H1 (cell line): ENCODE measurements at regions not wholly inside any gene's neighbourhood (a gene's known extent, or its start where the extent isn't known, plus 50 kb on each side); places are given as distances from the start of the nearest gene placed in this dataset.

Experiments
- CTCF ChIA-PET: fragments of 300-600 bp; sonication (Branson Sonifier 250); formaldehyde crosslinking; loops from one replicate; lab custom pipeline; 2021; ENCODE audit not compliant: partially characterized antibody; lab: Charles Lee
- POLR2A ChIA-PET: fragments of 300-600 bp; sonication (Branson Sonifier 250); formaldehyde crosslinking; loops from one replicate; lab custom pipeline; 2021; ENCODE audit warnings: inconsistent platforms; ENCODE audit not compliant: partially characterized antibody; lab: Charles Lee
- DNase-seq, 2 experiments: peaks; one replicate each; pipeline versions ENCODE4 v3.0.0 to v3.0.0-alpha.2; 2010 to 2022; ENCODE audit warnings: low spot score in 2 of 2, low read depth in 1 of 2, mixed read lengths in 1 of 2
- FAIRE-seq: peaks from 2 replicates; lab custom pipeline; 2011; peaks lifted over from hg19 to GRCh38; lab: Jason Lieb, UNC
- H2AFZ ChIP-seq: 2 replicates; pipeline ENCODE4 v1.8.1; 2012; ENCODE audit warnings: low read length, inconsistent platforms
- H2AK5ac ChIP-seq: 2 replicates; pipeline ENCODE4 v1.6.1; 2013; ENCODE audit warnings: low read depth, low read length
- H2BK120ac ChIP-seq: replicated peaks from 2 replicates; pipeline ENCODE3; 2013; ENCODE audit warnings: low read depth, low read length, inconsistent platforms
- H2BK12ac ChIP-seq: 2 replicates; pipeline ENCODE4 v1.6.1; 2013; ENCODE audit warnings: low read depth, low read length
- H2BK15ac ChIP-seq: 2 replicates; pipeline ENCODE4 v1.6.1; 2013; ENCODE audit warnings: low read length
- H2BK20ac ChIP-seq: 2 replicates; pipeline ENCODE4 v1.6.1; 2013; ENCODE audit warnings: low read length
- H2BK5ac ChIP-seq: 2 replicates; pipeline ENCODE4 v1.6.1; 2013; ENCODE audit warnings: low read depth, low read length
- H3K14ac ChIP-seq: 2 replicates; pipeline ENCODE4 v1.6.1; 2013; ENCODE audit warnings: inconsistent platforms; ENCODE audit not compliant: insufficient read length
- H3K18ac ChIP-seq: 2 replicates; pipeline ENCODE4 v1.6.1; 2013; ENCODE audit warnings: low read length; ENCODE audit errors: extremely low read depth
- H3K23ac ChIP-seq: 2 replicates; pipeline ENCODE4 v1.6.1; 2013; ENCODE audit warnings: inconsistent platforms; ENCODE audit not compliant: insufficient read length
- H3K23me2 ChIP-seq: 2 replicates; pipeline ENCODE4 v1.6.1; 2013; ENCODE audit warnings: low read depth, low read length
- H3K27ac ChIP-seq: 2 replicates; pipeline ENCODE4 v1.6.1; 2011; ENCODE audit warnings: low read depth, low read length, inconsistent platforms
- H3K27me3 ChIP-seq, 4 experiments: replicated peaks in 1 of 4; 1 replicate in 1 of 4; 2 replicates in 3 of 4; pipeline versions ENCODE4 v1.6.1 to v1.8.1; 2011 to 2013; ENCODE audit warnings: low read length in 3 of 4, mild to moderate bottlenecking in 3 of 4, inconsistent platforms in 2 of 4, mixed read lengths in 2 of 4, moderate library complexity in 1 of 4; ENCODE audit not compliant: control insufficient read depth in 3 of 4, insufficient read depth in 3 of 4; ENCODE audit errors: extremely low read depth in 1 of 4
- H3K36me3 ChIP-seq, 4 experiments: 2 replicates each; pipeline versions ENCODE4 v1.6.1 to v1.8.1; 2011 to 2013; ENCODE audit warnings: mild to moderate bottlenecking in 4 of 4, low read length in 3 of 4, moderate library complexity in 2 of 4, control low read depth in 1 of 4, inconsistent platforms in 1 of 4; ENCODE audit not compliant: insufficient read depth in 4 of 4, control insufficient read depth in 2 of 4
- H3K4ac ChIP-seq: replicated peaks from 2 replicates; pipeline ENCODE3; 2013; ENCODE audit warnings: low read length, low read depth, mixed read lengths, inconsistent platforms; ENCODE audit not compliant: insufficient read length
- H3K4me1 ChIP-seq, 4 experiments: replicated peaks in 1 of 4; 1 replicate in 1 of 4; 2 replicates in 3 of 4; pipeline versions ENCODE4 v1.6.1 to v1.8.1; 2011 to 2013; ENCODE audit warnings: low read length in 3 of 4, inconsistent platforms in 2 of 4, mixed read lengths in 1 of 4; ENCODE audit not compliant: insufficient read depth in 4 of 4, control insufficient read depth in 3 of 4
- H3K4me2 ChIP-seq, 2 experiments: 2 replicates each; pipeline versions ENCODE4 v1.6.1 to v1.8.1; 2011 to 2013; ENCODE audit warnings: low read depth in 2 of 2, low read length in 2 of 2, control low read depth in 1 of 2, inconsistent platforms in 1 of 2, mild to moderate bottlenecking in 1 of 2; ENCODE audit not compliant: insufficient read depth in 1 of 2
- H3K4me3 ChIP-seq, 4 experiments: fragments of 200-600, 300-600 bp in 1 of 4; sonication (generic), shearing (Covaris generic), sonication (Bioruptor Twin) in 1 of 4; 2 replicates each; pipeline versions ENCODE4 v1.5.1 to v1.8.1; 2011 to 2016; ENCODE audit warnings: low read length in 4 of 4, low read depth in 3 of 4, control low read depth in 2 of 4, inconsistent platforms in 2 of 4, mild to moderate bottlenecking in 2 of 4, mixed read lengths in 1 of 4, moderate library complexity in 1 of 4; ENCODE audit not compliant: insufficient read depth in 2 of 4; ENCODE audit errors: extremely low read depth in 1 of 4
- H3K56ac ChIP-seq: replicated peaks from 2 replicates; pipeline ENCODE3; 2013; ENCODE audit warnings: low read depth, mild to moderate bottlenecking, mixed read lengths, low read length, inconsistent platforms; ENCODE audit not compliant: insufficient read length
- H3K79me1 ChIP-seq: 2 replicates; pipeline ENCODE4 v1.6.1; 2013; ENCODE audit warnings: low read depth, low read length, control low read depth
- H3K79me2 ChIP-seq, 2 experiments: 2 replicates each; pipeline versions ENCODE4 v1.6.1 to v1.8.1; 2012 to 2013; ENCODE audit warnings: low read length in 2 of 2, mild to moderate bottlenecking in 2 of 2, inconsistent platforms in 1 of 2; ENCODE audit not compliant: insufficient read depth in 2 of 2, control insufficient read depth in 1 of 2
- H3K9ac ChIP-seq, 4 experiments: replicated peaks in 1 of 4; 1 replicate in 1 of 4; 2 replicates in 3 of 4; pipeline versions ENCODE4 v1.6.1 to v1.8.1; 2011 to 2013; ENCODE audit warnings: low read depth in 3 of 4, low read length in 3 of 4, control low read depth in 2 of 4, mild to moderate bottlenecking in 2 of 4, moderate library complexity in 2 of 4, inconsistent platforms in 1 of 4; ENCODE audit errors: extremely low read depth in 1 of 4
- H3K9me3 ChIP-seq, 2 experiments: 2 replicates each; pipeline versions ENCODE4 v1.6.1 to v1.8.1; 2012 to 2013; ENCODE audit warnings: mild to moderate bottlenecking in 2 of 2, moderate library complexity in 2 of 2, control low read depth in 1 of 2, inconsistent platforms in 1 of 2, low read depth in 1 of 2, low read length in 1 of 2, mixed read lengths in 1 of 2; ENCODE audit not compliant: insufficient read depth in 2 of 2
- H4K20me1 ChIP-seq, 2 experiments: replicated peaks in 1 of 2; 2 replicates each; pipeline versions ENCODE3 to v1.8.1; 2011 to 2013; ENCODE audit warnings: inconsistent platforms in 2 of 2, low read length in 2 of 2, mild to moderate bottlenecking in 1 of 2; ENCODE audit not compliant: insufficient read depth in 2 of 2, control insufficient read depth in 1 of 2
- H4K5ac ChIP-seq: 2 replicates; pipeline ENCODE4 v1.6.1; 2013; ENCODE audit warnings: low read length, low read depth, mixed read lengths, inconsistent platforms; ENCODE audit not compliant: insufficient read length
- H4K8ac ChIP-seq: 2 replicates; pipeline ENCODE4 v1.8.0; 2013; ENCODE audit warnings: mild to moderate bottlenecking, moderate library complexity, low read length, inconsistent platforms; ENCODE audit not compliant: insufficient read depth; ENCODE audit errors: extremely low read depth
- H4K91ac ChIP-seq: replicated peaks from 2 replicates; pipeline ENCODE3; 2013; ENCODE audit warnings: low read length, mixed read lengths, inconsistent platforms; ENCODE audit not compliant: insufficient read length
- ASH2L ChIP-seq: fragments of 200-600, 300-600 bp; sonication (generic); IDR thresholded peaks from one replicate; pipeline ENCODE4 v1.7.1; 2017; ENCODE audit warnings: low read length
- EP300 ChIP-seq, 2 experiments: IDR thresholded peaks; 1 replicate in 1 of 2; 2 replicates in 1 of 2; pipeline ENCODE4 v1.6.1; 2011 to 2012; ENCODE audit warnings: low read depth in 2 of 2, low read length in 2 of 2, mild to moderate bottlenecking in 2 of 2, borderline replicate concordance in 1 of 2, inconsistent platforms in 1 of 2, moderate library complexity in 1 of 2
- JUN ChIP-seq: IDR thresholded peaks from 2 replicates; pipeline ENCODE4 v1.6.1; 2011; ENCODE audit warnings: low read depth, mild to moderate bottlenecking, improper control_type of control experiment, low read length
- JUND ChIP-seq: IDR thresholded peaks from 2 replicates; pipeline ENCODE4 v1.6.1; 2011; ENCODE audit warnings: mild to moderate bottlenecking, improper control_type of control experiment, low read length
- SP1 ChIP-seq: IDR thresholded peaks from 2 replicates; pipeline ENCODE4 v1.6.1; 2011; ENCODE audit warnings: low read depth, low read length
- TAF1 ChIP-seq: IDR thresholded peaks from 2 replicates; pipeline ENCODE4 v1.6.1; 2011; ENCODE audit warnings: mild to moderate bottlenecking, low read depth, low read length
- TEAD4 ChIP-seq: IDR thresholded peaks from 2 replicates; pipeline ENCODE4 v1.6.1; 2012; ENCODE audit warnings: low read depth, low read length, inconsistent platforms, mixed read lengths
- WGBS, 2 experiments: shearing (Covaris generic) in 1 of 2; methylation state at CpG; one replicate each; pipeline versions ENCODE4 v1.1.6 to v1.1.7; 2013 to 2015; ENCODE audit warnings: low lambda C conversion rate in 2 of 2, mixed read lengths in 2 of 2, inconsistent platforms in 1 of 2, low coverage in 1 of 2, missing lambda C conversion rate in 1 of 2; ENCODE audit not compliant: insufficient replicate concordance in 2 of 2, insufficient coverage in 1 of 2, insufficient read length in 1 of 2; ENCODE audit errors: extremely low coverage in 1 of 2, missing lambda C conversion rate in 1 of 2; 5-methylcytosine and 5-hydroxymethylcytosine counted together
- TF ChIP-seq, protein P1 (sequence below): IDR thresholded peaks from 2 replicates; pipeline ENCODE4 v1.6.1; 2011; ENCODE audit warnings: low read depth, mild to moderate bottlenecking, low read length; ENCODE audit not compliant: insufficient read depth

DNA sequence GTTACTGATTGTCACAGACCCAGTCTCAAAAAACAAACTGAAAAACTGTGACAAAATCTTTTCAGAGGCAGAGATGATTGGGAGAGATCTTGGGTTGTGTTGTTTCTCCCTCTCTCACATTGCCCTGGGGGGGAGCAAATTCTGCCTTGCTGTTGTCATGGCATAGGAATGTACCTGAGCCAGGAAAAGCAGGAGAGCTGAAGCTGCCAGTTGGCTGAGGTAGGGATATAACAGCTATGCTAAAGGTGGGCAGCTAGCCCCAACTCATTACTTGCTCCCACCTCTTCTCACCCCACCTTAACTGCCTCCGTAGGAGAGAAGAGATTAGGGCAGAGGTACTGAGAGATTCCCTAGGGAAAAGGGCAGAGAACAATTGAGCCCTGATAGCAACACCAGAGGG is 299.3 kb downstream of the OSR1 start:
- Histone ChIP-seq H3K23ac (no peak overlapping the region), H3K9me3 (no peaks in the 10 kb centered on the region), H3K9ac (no peak overlapping the region), H4K91ac (no peak overlapping the region), H4K20me1 (no peaks in the 10 kb centered on the region), H2BK15ac (no peak overlapping the region), H3K4me2 (peak overlapping the region; percentile 13 to 47), H3K23me2 (no peaks in the 10 kb centered on the region), H2BK12ac (no peak overlapping the region), H4K5ac (no peak overlapping the region), H3K14ac (no peak overlapping the region), H3K56ac (no peak overlapping the region), H3K27me3 (no peaks in the 10 kb centered on the region), H3K27ac (peak overlapping the region; percentile 25; the same call in 1 of the 2 replicates), H2AFZ (no peak overlapping the region; the same call in 1 of the 2 replicates), H3K4me1 (peaks cover 0 to 7% (median 4%) of the 10 kb centered on the region in 4 experiments; a peak in 3 of 7 replicates), H3K4me3 (no peak overlapping the region), H3K4ac (no peak overlapping the region), H3K36me3 (no peaks in the 10 kb centered on the region), H4K8ac (no peak overlapping the region), H3K79me2 (no peaks in the 10 kb centered on the region), H3K18ac (no peak overlapping the region), H2AK5ac (no peak overlapping the region), H2BK120ac (no peak overlapping the region), H2BK5ac (no peak overlapping the region), H3K79me1 (no peaks in the 10 kb centered on the region), H2BK20ac (no peak overlapping the region)
- FAIRE-seq (peak; percentile 94), DNase-seq (peak; percentile 55 to 74)
- TF ChIP-seq TEAD4 (peak; percentile 84), SP1 (peak; percentile 32; the same call in 1 of the 2 replicates), JUND (peak; percentile 97), ASH2L (peak; percentile 73), EP300 (IDR thresholded peaks at IDR 0.05; ENCODE audit: borderline replicate concordance in 1 of 2, low read depth in 2 of 2, low read length in 2 of 2) (no peak), JUN (peak; percentile 96), TAF1 (peak; percentile 33; the same call in 1 of the 2 replicates)
- TF ChIP-seq, protein P1, sequence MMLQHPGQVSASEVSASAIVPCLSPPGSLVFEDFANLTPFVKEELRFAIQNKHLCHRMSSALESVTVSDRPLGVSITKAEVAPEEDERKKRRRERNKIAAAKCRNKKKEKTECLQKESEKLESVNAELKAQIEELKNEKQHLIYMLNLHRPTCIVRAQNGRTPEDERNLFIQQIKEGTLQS, result no peak
- ChIA-PET POLR2A (no interaction called here), CTCF (interaction anchor here (1.0 kb wide), 1 partner anchor 26 kb away, joined by 3 read pairs; no protein-coding TSS in a partner anchor)
- 9% methylated on average over 1 of the region's 1 CpG; no CpG with 5 or more reads in 1 of the 2 experiments for WGBS, 2 experiments
